Coronary artery (tissue), 2 donors: ENCODE measurements at regions not wholly inside any gene's neighbourhood (a gene's known extent, or its start where the extent isn't known, plus 50 kb on each side); places are given as distances from the start of the nearest gene placed in this dataset.

Source experiments
- DNase-seq: peaks from one replicate; pipeline ENCODE4 v3.0.0-alpha.2; 2017; ENCODE audit warnings: low spot score
- H3K27ac ChIP-seq, 2 donors: fragments of 200-600 bp; sonication (generic); one replicate each; pipeline ENCODE4 v1.5.1; 2016 to 2019
- H3K4me3 ChIP-seq: fragments of 200-600 bp; sonication (generic); 2 replicates; pipeline ENCODE4 v1.5.1; 2016; ENCODE audit warnings: mild to moderate bottlenecking, moderate library complexity
- CTCF ChIP-seq: fragments of 200-600 bp; sonication (generic); IDR thresholded peaks from one replicate; pipeline ENCODE4 v1.5.1; 2019; ENCODE audit warnings: antibody characterized with exemption

- H3K4me3 ChIP-seq, result no peak overlapping the region
- no peak for DNase-seq
- H3K27ac ChIP-seq, result no peak overlapping the region
- no peak for TF ChIP-seq CTCF
Measured at GRCh38 chr4:183834252-183834651, 70.9 kb upstream of the STOX2 start.

- Histone ChIP-seq H3K4me3 (no peak overlapping the region), H3K27ac (no peak overlapping the region)
- DNase-seq, result no peak
- no peak for TF ChIP-seq CTCF
Measured at GRCh38 chr4:183837222-183837621, 67.9 kb upstream of the STOX2 start.

DNA sequence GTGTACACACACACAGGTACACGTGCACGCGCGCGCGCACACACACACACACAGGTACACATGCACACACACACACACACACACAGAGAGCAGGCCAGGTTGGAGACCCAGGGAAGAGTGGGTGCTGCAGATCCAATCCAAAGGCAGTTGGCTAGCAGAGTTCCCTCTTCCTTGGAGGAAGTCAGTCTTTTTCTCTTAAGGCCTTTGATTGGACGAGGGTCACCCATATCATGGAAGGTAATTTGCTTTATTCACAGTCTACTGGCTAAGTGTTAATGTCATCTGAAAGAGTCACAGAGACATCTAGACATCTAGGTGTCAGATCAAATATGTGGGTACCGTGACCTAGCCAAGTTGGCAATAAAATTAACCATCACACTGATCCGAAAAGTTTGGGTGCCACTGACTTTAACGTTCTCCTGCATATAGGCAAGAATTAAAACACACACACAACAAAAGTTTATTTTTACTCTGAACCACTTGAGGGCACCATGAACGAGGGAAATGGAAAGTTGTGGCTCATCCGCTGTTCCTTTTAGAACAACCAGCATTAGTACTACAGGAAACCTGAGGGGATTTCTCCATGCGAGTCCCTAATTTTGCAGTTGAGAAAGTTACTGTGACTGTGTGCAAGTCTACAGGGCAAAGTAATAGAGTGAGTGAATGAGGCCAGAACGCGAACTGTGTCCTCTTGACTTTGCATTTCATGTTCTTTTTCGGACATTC is 66.0 kb upstream of the STOX2 start:
- DNase-seq, result no peak
- no peak for TF ChIP-seq CTCF
- Histone ChIP-seq H3K27ac (no peak overlapping the region), H3K4me3 (no peak overlapping the region)

GRCh38 chr4:183840311-183840710 is 64.8 kb upstream of the STOX2 start:
- TF ChIP-seq CTCF, result peak; percentile 66
- Histone ChIP-seq H3K27ac (no peak overlapping the region), H3K4me3 (no peak overlapping the region)
- no peak for DNase-seq

DNA sequence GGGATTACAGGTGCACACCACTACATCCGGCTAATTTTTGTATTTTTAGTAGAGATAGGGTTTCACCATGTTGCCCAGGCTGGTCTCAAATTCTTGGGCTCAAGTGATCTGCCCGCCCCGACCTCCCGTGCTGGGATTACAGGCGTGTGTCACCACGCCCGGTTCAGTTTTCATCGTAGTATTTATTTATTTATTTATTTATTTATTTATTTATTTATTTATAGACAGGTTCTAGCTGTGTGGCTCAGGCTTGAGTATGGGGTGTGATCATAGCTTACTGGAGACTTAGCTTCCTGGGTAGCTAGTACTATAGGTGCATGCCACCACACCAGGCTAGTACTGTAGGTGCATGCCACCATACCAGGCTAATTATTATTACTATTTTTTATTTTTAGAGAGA is 64.1 kb upstream of the STOX2 start:
- DNase-seq, result no peak
- TF ChIP-seq CTCF, result no peak
- Histone ChIP-seq H3K27ac (no peak overlapping the region), H3K4me3 (no peak overlapping the region)

DNA sequence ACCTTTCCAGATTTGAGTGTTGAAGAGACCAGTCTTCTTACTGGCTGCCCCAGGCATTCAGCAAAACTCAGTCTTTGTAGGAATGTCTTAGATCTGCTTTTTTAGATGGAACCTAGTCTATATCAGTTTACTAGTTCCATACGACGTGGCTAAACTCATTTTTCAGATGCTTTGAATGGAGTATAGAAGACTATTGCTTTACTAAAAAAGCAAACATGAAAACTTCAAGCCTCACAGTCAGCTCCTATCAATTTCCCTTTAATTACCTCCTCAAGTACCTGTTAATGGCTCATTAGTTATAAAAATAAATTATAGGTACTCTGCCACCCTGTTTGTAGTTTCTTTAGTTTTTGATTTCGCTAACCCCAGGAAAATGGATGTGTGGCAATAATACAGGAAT is 63.0 kb upstream of the STOX2 start:
- Histone ChIP-seq H3K4me3 (no peak overlapping the region), H3K27ac (no peak overlapping the region)
- no peak for DNase-seq
- TF ChIP-seq CTCF, result no peak

GRCh38 chr4:183843248-183843671 is 61.8 kb upstream of the STOX2 start:
- TF ChIP-seq CTCF, result no peak
- no peak for DNase-seq
- H3K4me3 ChIP-seq, result no peak overlapping the region
- peak overlapping the region; percentile 67 to 71 for H3K27ac ChIP-seq
